Activated CD8-positive, alpha-beta memory T cell treated with anti-CD3 and anti-CD28 coated beads, Interleukin-2, amount 50 U/mL, for 48 hours (primary cell): ENCODE measurements at regions not wholly inside any gene's neighbourhood (a gene's known extent, or its start where the extent isn't known, plus 50 kb on each side); places are given as distances from the start of the nearest gene placed in this dataset.

ENCODE experiments used
- DNase-seq: peaks from one replicate; pipeline ENCODE4 v3.0.0-alpha.2; 2020

DNA sequence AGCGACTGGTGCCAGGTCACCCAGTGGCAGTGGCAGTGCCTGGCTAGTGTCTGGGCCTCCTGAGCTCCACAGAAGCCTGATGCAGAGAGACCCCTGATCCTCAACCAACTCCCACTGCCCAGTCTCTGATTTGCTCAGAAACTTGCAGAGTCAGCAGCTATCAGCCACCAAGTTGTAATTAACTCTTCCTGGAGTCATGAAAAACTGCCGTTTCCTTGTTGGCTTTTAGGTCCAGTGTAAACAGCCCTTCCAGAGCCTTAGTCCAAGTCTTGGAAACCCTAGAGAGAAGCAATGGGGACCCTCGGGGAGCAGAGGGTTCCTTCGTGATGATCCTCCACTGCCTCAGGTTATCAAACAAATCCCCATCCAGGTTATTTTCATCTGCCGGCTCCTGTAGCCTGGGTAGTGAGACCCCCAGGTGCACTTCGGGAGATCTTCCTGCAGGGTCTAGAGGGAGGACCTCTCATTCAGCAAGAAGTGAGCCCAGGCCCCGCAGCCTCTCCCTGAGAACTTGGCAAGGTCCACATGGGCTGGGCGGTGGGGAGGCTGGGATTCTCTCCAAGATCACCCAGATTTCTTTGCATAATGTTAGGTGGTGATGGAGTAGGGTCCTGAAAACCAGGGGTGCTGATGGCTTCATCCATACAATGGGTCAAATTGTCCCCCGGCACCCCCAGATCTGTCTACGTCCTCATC, 137.7 kb upstream of the HDAC4 start:
- DNase-seq, result no peak

DNA sequence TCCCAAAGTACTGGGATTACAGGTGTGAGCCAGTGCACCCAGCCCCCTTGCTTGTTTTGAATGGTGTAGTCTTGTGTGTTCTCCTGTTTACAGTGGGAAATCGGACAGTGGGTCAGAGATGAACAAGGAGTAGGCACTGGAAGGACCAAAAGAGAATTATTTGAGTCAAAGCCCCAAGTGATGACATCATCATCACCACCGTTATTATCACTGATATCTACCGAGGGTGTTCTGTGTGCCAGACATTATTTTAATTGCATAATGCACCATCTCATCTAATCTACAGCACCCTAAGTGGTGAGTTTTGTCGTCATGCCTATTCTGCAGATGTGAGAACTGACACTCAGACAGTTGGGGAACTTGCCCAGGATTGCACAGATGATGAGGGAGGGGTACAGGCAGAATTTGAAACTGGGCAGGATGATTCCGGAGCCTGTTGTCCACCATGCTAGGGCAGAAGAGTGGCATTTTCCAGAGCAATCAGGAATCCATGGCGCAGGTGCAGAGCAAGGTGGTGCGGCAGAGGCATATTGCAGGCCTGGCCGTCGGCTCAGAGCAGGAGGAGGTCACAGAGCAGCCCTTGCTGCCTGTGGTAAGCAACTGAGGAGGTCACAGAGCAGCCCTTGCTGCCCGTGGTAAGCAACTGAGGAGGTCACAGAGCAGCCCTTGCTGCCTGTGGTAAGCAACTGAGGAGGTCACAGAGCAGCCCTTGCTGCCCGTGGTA, 137.0 kb upstream of the HDAC4 start:
- no peak for DNase-seq

DNA sequence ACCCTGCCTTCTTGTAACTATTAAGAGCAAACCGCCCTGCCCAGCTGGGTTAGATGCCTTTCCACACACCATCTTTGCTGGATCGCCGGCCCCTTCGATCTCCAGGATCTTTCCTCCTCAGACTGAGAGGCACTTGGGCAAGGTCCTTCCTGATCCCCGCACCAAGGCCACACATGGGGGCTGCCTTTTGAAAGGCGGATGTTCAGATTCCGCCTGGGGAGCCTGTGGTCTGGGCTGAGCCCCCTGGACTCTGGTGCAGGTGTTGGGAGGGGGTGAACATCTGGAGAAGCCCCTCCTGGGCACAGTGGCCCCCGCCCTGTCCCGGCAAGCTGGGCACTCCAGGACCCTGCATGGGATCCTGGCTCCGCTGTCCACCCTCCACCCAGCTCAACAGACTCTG, 135.4 kb upstream of the HDAC4 start:
- no peak for DNase-seq

- no peak for DNase-seq
Observed at GRCh38 chr2:239535413-239536144, 134.8 kb upstream of the HDAC4 start.

GRCh38 chr2:239534581-239535412, 134.0 kb upstream of the HDAC4 start:
- no peak for DNase-seq

DNA sequence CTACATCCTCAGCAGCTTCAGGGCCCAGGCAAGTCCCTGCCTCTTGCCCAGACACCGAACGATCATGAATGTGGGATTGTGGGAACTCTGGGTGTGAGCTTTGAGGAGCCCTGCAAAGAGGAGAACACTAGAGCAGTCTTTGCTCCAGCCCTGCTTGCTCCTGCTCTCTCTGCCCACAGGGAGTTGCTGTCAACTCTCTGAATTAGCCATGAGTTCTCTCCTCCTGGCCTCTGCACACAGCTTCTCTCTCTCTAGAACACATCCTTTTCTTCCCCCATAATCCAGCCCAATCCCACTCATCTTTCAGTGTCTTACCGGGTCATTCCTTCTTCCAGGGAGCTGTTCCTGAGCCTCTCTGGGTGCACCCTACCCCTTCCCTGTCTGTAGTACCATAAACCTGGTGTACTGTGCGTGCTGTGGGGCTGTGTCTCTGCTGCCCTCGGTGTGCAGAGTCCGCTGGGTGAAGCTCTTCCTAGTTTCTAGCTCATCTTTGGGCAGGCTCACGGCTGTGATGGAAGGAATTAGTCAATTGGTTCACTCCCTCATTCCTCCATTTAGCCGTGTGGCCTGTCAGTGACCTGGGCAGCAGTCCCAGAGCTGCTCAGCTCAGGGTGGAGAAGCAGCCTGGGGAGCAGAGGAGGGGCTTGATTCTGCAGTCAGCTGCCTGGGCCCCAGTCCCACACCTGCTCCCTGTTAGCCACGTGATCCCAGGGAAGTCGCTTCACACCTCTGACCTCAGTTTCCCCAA, 132.9 kb upstream of the HDAC4 start:
- no peak for DNase-seq

GRCh38 chr2:239532859-239533258, 132.0 kb upstream of the HDAC4 start:
- DNase-seq, result no peak

- DNase-seq, result no peak
Observed at GRCh38 chr2:239532250-239532649, 131.4 kb upstream of the HDAC4 start.

DNA sequence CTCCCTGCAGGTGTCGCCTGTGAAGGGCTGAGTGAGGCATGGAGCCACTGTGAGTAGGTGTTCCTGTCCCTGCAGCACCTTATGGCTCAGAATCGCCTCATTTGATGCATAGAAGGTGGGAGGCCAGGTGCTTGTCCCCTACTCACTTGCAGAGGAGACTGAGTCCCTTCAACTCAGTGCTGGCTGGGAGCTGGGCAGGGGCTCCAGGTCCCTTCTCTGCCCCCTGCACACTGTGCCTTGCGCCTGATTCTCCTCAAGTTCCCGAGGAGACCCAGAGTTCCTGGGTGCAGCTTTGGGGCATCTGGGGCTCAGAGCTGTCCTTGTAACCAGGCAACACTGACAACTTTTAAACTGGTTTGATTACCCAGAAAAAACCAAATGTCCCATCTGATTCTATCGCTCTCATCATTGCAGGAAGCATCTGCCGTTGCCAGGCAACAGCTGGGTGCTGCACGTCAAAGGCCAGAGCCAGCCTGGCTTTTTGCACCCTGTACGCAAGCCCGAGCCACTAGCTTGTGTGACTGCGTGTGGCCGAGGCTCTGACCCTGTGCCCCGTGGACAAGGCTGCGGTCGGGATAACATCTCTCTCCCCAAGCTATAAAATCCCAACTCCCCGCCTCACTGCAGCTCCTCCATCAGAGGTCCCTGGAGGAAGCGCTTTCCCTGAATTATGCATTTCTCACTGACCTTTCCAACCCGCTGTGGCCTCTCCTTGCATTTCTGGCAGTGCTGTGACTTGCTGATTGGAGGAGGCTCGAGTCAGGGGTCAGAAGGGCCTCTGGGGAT, 130.8 kb upstream of the HDAC4 start:
- DNase-seq, result no peak

DNA sequence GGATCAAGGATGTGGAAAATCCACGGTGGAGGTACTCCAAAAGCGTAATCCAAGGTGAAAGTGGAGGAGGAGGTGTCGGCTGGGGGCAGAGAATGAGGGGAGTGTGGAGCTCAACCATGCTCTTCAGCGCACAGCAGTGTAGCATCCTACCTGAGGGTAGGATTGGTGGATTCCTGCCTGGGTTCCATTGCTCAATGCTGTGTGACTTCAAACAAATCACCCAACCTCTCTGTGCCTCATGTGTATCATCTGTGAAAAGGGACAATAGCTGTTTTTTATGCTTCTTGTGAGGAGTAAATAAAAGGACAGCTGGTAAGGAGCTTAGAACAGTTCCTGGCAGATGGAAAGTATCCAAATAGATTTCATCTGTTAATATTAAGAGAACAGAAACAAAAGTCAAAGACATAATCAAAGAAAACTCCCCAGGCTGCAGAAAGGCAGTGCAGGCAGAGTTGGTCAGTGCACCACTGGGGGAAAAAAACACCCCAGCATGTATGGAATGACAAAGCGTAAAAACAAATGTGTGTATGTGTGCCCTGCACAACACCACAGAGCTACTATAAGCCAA, 130.0 kb upstream of the HDAC4 start:
- no peak for DNase-seq

DNA sequence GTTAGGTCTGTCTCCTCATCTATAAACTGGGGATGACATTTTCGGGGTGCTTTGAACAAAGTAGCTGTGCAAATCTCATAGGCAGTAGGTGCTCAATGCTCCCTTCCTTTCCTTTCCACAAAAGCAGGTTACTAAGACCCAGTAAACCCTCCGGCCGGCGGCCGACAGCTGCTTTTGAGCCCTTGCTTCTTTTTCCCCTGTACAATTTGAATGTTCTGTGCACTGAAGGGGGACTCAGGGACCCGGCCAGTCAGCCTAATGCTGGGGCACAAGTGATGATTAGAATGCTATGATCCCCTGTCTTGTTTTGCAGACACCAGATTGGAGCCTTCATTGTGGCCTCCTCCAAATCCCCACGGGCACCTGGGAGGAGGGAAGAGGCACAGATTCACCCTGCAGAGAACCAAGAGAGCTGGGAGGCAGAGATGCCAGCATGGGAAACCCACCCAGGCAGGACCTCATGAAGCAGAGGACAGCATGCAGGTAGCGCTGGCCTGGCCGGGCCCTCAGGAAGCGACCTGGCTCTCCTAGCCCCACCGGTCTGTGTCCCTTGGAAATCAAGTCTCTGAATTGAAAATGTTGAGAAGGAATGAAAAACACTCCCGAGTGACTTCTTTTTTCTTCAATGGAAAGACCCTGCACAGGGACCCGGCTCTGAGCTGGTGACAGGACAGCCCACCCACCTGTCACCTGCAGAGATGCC, 128.6 kb upstream of the HDAC4 start:
- DNase-seq, result no peak

DNA sequence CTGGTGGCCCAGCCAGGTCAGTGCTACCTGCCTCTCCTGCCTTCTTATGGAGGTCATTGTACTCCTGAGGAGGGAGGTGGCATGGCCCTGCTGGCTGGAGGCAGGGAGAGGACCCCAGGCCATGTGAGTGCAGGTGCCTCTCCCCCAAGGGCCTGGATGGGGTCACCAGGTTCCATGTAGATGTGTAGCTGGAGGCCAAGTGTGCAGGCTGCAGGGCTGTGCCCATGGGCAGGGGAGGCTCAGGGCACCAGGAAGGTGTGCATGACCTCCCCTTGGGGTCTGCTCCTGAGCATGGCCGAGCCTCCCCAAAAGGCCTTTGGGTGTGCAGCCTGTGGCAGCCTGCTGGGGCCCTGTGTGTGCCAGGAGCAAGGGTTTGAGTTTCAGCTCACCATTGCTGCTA, 128.1 kb upstream of the HDAC4 start:
- DNase-seq, result no peak

DNA sequence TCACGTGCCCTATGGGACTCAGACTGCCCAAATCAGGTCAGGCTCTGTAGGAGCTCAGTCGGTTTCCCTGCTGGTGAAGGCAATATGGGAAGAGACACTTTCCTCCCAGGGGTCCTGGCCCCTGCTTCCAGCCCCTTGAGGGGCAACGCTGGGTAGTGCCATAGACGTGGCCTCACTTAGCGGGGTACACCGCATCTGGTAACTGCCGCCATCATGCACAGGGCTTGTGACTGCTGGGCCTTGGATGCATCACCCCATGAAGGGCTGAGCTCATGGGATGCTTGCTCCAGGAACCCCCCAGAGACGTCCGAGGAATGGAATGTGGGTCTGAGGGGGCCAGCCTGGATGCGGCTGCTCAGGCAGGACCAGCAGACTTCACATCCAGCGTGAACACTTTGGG, 127.3 kb upstream of the HDAC4 start:
- DNase-seq, result no peak

- no peak for DNase-seq
Observed at GRCh38 chr2:239526666-239527415, 126.0 kb upstream of the HDAC4 start.

GRCh38 chr2:239526038-239526437, 125.2 kb upstream of the HDAC4 start:
- no peak for DNase-seq

- DNase-seq, result no peak
Observed at GRCh38 chr2:239523954-239524330, 123.1 kb upstream of the HDAC4 start.

DNA sequence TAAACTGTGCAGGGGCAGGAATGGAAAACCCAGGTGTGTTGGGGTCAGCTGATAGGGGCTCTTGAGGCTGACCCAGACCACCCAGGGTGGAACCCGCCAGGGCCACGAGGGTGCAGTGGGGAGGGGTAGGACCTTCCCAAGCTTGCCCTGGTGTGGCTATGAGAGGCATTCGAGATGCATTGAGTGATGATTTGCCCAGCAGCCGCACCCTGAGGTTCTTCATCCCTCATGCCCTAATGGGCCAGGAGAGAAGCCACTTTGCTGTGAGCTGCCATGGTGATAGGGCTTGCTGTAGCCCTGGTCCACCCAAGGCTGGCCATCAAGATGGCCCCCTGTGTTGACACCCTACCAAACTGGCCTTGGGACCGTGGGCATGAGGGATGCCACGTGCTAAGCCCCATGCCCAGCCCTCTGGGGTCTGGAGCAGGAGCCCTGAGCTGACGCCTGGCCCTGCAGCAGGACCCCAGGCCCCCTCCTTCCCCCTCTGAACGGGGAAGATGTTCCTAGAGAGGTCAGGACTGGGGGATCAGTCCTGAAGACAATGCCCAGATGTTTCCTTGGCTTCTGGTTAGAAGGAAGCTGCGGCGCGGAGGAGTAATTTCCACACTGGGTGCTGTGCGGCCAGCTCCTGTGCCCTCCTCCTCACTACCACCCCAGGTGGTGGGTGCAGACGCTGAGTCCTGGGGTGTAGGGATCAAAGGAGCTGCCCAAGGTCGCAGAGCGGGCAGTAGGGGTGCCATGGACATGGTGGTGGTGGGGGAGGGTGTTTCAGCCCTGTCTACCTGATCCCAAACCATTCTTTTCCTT, 122.5 kb upstream of the HDAC4 start:
- DNase-seq, result no peak

DNA sequence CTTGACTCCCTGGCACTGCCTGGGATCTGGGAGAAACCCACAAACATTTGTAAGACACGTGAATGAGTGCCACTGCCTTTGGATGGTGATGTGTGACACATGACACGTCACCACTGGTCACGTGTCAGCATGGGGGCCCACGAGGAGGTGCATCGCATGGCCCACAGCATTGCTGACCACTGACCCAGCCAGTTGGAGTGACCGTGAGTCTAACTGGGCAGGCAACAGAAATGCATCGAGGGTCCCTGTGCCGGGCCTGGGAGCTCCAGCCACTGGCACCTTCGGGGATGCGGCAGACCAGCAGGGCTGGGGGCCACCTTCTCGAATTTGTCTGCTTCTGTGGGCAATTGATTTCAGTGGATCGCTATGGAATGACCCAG, 121.9 kb upstream of the HDAC4 start:
- DNase-seq, result no peak
